ENCODE measurements at regions not wholly inside any gene's neighbourhood (a gene's known extent, or its start where the extent isn't known, plus 50 kb on each side); places are given as distances from the start of the nearest gene placed in this dataset.

GRCh38 chr11:29258411-29258810 lies 758.4 kb downstream of the KCNA4 start:
- no peak for DNase-seq (ENCODE audit: unreplicated experiment)
- Mint-ChIP-seq H3K4me3 (ENCODE audit: unreplicated experiment) (no peak overlapping the region), H3K9me3 (ENCODE audit: unreplicated experiment) (peaks cover 6% of the 10 kb centered on the region), H3K36me3 (ENCODE audit: insufficient read depth, unreplicated experiment) (no peaks in the 10 kb centered on the region), H3K4me1 (ENCODE audit: insufficient read depth, unreplicated experiment) (peaks cover 18% of the 10 kb centered on the region), H3K27me3 (ENCODE audit: insufficient read depth, unreplicated experiment) (no peaks in the 10 kb centered on the region), H3K27ac (ENCODE audit: low read depth, unreplicated experiment) (no peak overlapping the region)
- BruUV-seq (replicated peaks): no TSS peak
- POLR2A ChIA-PET: no interaction called here
- intact Hi-C loops (cut with micrococcal nuclease): no loop called here
- TF ChIP-seq, protein P1, sequence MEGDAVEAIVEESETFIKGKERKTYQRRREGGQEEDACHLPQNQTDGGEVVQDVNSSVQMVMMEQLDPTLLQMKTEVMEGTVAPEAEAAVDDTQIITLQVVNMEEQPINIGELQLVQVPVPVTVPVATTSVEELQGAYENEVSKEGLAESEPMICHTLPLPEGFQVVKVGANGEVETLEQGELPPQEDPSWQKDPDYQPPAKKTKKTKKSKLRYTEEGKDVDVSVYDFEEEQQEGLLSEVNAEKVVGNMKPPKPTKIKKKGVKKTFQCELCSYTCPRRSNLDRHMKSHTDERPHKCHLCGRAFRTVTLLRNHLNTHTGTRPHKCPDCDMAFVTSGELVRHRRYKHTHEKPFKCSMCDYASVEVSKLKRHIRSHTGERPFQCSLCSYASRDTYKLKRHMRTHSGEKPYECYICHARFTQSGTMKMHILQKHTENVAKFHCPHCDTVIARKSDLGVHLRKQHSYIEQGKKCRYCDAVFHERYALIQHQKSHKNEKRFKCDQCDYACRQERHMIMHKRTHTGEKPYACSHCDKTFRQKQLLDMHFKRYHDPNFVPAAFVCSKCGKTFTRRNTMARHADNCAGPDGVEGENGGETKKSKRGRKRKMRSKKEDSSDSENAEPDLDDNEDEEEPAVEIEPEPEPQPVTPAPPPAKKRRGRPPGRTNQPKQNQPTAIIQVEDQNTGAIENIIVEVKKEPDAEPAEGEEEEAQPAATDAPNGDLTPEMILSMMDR (IDR thresholded peaks at IDR 0.05; ENCODE audit: unreplicated experiment): no peak
- CTCF ChIA-PET: interaction anchor here (5.7 kb wide), 1 partner anchor 70 kb away, joined by 63 read pairs; no protein-coding TSS in a partner anchor

DNA sequence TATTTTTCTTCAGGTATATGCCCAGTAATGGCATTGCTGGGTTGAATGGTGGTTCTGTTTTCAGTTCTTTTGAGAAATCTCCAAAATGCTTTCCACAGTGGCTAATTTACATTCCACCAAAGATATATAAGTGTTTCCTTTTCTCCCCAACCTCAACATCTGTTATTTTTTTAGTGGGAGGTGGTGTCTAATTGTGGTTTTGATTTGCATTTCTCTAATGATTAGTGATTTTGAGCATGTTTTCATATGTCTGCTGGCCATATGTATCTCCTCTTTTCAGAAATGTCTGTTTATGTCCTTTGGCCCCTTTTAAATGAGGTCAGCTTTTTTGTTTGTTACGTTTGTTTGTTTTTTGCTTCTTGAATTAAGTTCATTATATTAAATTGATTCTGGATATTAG lies 760.2 kb downstream of the KCNA4 start:
- no peak for DNase-seq (ENCODE audit: unreplicated experiment)
- POLR2A ChIA-PET: interaction anchor here (1.3 kb wide), 1 partner anchor 19 kb away, joined by 4 read pairs; no protein-coding TSS in a partner anchor
- Mint-ChIP-seq H3K27ac (ENCODE audit: low read depth, unreplicated experiment) (no peak overlapping the region), H3K36me3 (ENCODE audit: insufficient read depth, unreplicated experiment) (no peaks in the 10 kb centered on the region), H3K4me1 (ENCODE audit: insufficient read depth, unreplicated experiment) (peaks cover 12% of the 10 kb centered on the region), H3K9me3 (ENCODE audit: unreplicated experiment) (peaks cover 6% of the 10 kb centered on the region), H3K27me3 (ENCODE audit: insufficient read depth, unreplicated experiment) (no peaks in the 10 kb centered on the region), H3K4me3 (ENCODE audit: unreplicated experiment) (no peak overlapping the region)
- CTCF ChIA-PET: interaction anchor here (0.6 to 5.7 kb wide), 5 partner anchors 17 to 1553 kb away, joined by 3 to 63 read pairs (median 3); no protein-coding TSS in a partner anchor
- no TSS peak for BruUV-seq (replicated peaks)
- intact Hi-C loops (cut with micrococcal nuclease): no loop called here
- TF ChIP-seq, protein P1 (IDR thresholded peaks at IDR 0.05; ENCODE audit: unreplicated experiment): no peak

- no peaks in the 10 kb centered on the region for H3K36me3 Mint-ChIP-seq (ENCODE audit: insufficient read depth, unreplicated experiment)
- DNase-seq (ENCODE audit: unreplicated experiment): no peak
- peaks cover 14% of the 10 kb centered on the region for H3K9me3 Mint-ChIP-seq (ENCODE audit: unreplicated experiment)
- CTCF ChIA-PET: interaction anchor here (0.5 to 2.9 kb wide), 3 partner anchors 17 to 88 kb away, joined by 3 to 14 read pairs (median 5); no protein-coding TSS in a partner anchor
- no peaks in the 10 kb centered on the region for H3K27me3 Mint-ChIP-seq (ENCODE audit: insufficient read depth, unreplicated experiment)
- POLR2A ChIA-PET: no interaction called here
- BruUV-seq (replicated peaks): no TSS peak
- peaks cover under 1% of the 10 kb centered on the region for H3K4me1 Mint-ChIP-seq (ENCODE audit: insufficient read depth, unreplicated experiment)
- no peak overlapping the region for H3K27ac Mint-ChIP-seq (ENCODE audit: low read depth, unreplicated experiment)
- no peak overlapping the region for H3K4me3 Mint-ChIP-seq (ENCODE audit: unreplicated experiment)
- TF ChIP-seq, protein P1 (IDR thresholded peaks at IDR 0.05; ENCODE audit: unreplicated experiment): no peak
- intact Hi-C loops (cut with micrococcal nuclease): no loop called here
These were observed 761.4 kb downstream of the KCNA4 start for GRCh38 chr11:29255401-29255800.

- intact Hi-C loops (cut with micrococcal nuclease): no loop called here
- CTCF ChIA-PET: interaction anchor here (1.0 kb wide), 1 partner anchor 77 kb away, joined by 3 read pairs; no protein-coding TSS in a partner anchor
- Mint-ChIP-seq H3K4me1 (ENCODE audit: insufficient read depth, unreplicated experiment) (no peaks in the 10 kb centered on the region), H3K4me3 (ENCODE audit: unreplicated experiment) (no peak overlapping the region), H3K36me3 (ENCODE audit: insufficient read depth, unreplicated experiment) (no peaks in the 10 kb centered on the region), H3K9me3 (ENCODE audit: unreplicated experiment) (peaks cover 7% of the 10 kb centered on the region), H3K27ac (ENCODE audit: low read depth, unreplicated experiment) (no peak overlapping the region), H3K27me3 (ENCODE audit: insufficient read depth, unreplicated experiment) (no peaks in the 10 kb centered on the region)
- POLR2A ChIA-PET: no interaction called here
- TF ChIP-seq, protein P1 (IDR thresholded peaks at IDR 0.05; ENCODE audit: unreplicated experiment): no peak
- DNase-seq (ENCODE audit: unreplicated experiment): no peak
- no TSS peak for BruUV-seq (replicated peaks)
These were observed 765.1 kb downstream of the KCNA4 start for GRCh38 chr11:29251738-29252137.
